NCI-H1417 treated with DMSO at 0.1 percent for 48 hours (cell line): ENCODE measurements at regions not wholly inside any gene's neighbourhood (a gene's known extent, or its start where the extent isn't known, plus 50 kb on each side); places are given as distances from the start of the nearest gene placed in this dataset.
"Not testable (repeated sequence)": the region's sequence is repeated elsewhere in the genome, so short reads cannot be mapped to it uniquely, and the experiment has no call there.

Source experiments
- DNase-seq: peaks from one replicate; lab custom pipeline; 2025; lab: John Stamatoyannopoulos, UW

- DNase-seq, result no peak
These were observed 60.5 kb upstream of the GMDS start for GRCh38 chr6:2305951-2306350.

DNA sequence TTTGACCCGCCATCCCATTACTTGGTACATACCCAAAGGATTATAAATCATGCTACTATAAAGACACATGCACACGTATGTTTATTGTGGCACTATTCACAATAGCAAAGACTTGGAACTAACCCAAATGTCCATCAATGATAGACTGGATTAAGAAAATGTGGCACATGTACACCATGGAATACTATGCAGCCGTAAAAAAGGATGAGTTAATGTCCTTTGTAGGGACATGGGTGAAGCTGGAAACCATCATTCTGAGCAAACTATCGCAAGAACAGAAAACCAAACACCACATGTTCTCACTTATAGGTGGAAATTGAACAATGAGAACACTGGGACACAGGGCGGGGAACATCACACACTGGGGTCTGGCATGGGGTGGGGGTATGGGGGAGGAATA is 57.1 kb upstream of the GMDS start:
- DNase-seq, result not testable (repeated sequence)

GRCh38 chr6:2296781-2297180 is 51.4 kb upstream of the GMDS start:
- DNase-seq, result no peak
